ENCODE measurements at regions not wholly inside any gene's neighbourhood (a gene's known extent, or its start where the extent isn't known, plus 50 kb on each side); places are given as distances from the start of the nearest gene placed in this dataset.

GRCh38 chr5:29389993-29390392 is 1803.5 kb upstream of the CDH6 start:
- TF ChIP-seq CTCF (IDR thresholded peaks at IDR 0.05; ENCODE audit: low read depth, low read length), result no peak
- no peak for TF ChIP-seq MYC (IDR thresholded peaks at IDR 0.05; ENCODE audit: low read depth, low read length)
